ENCODE measurements at regions not wholly inside any gene's neighbourhood (a gene's known extent, or its start where the extent isn't known, plus 50 kb on each side); places are given as distances from the start of the nearest gene placed in this dataset.

GRCh38 chr6:97674802-97675201 is 391.8 kb upstream of the MMS22L start:
- TF ChIP-seq CSDC2 (CRISPR knock-in tag; IDR thresholded peaks at IDR 0.05) (no peak), ZNF8 (CRISPR knock-in tag; IDR thresholded peaks at IDR 0.05) (no peak), CREB5 (CRISPR knock-in tag; IDR thresholded peaks at IDR 0.05; ENCODE audit: low read depth) (no peak), ZNF565 (CRISPR knock-in tag; conservative IDR thresholded peaks at IDR 0.05; ENCODE audit: low read depth) (no peak), TSHZ2 (CRISPR knock-in tag; IDR thresholded peaks at IDR 0.05) (no peak), ESRRG (CRISPR knock-in tag; IDR thresholded peaks at IDR 0.05) (no peak), POU6F1 (CRISPR knock-in tag; IDR thresholded peaks at IDR 0.05; ENCODE audit: borderline replicate concordance, low read depth) (no peak), TOX (CRISPR knock-in tag; IDR thresholded peaks at IDR 0.05; ENCODE audit: borderline replicate concordance) (no peak), ARNTL (CRISPR knock-in tag; IDR thresholded peaks at IDR 0.05; ENCODE audit: borderline replicate concordance, low read depth) (no peak), GLIS3 (CRISPR knock-in tag; IDR thresholded peaks at IDR 0.05) (no peak), PPARA (CRISPR knock-in tag; IDR thresholded peaks at IDR 0.05; ENCODE audit: borderline replicate concordance) (no peak), TCF4 (CRISPR knock-in tag; IDR thresholded peaks at IDR 0.05; ENCODE audit: borderline replicate concordance) (no peak), SNAI2 (CRISPR knock-in tag; IDR thresholded peaks at IDR 0.05) (no peak), ZC3H10 (CRISPR knock-in tag; IDR thresholded peaks at IDR 0.05) (no peak), OSR1 (CRISPR knock-in tag; IDR thresholded peaks at IDR 0.05) (no peak), CSRNP3 (CRISPR knock-in tag; IDR thresholded peaks at IDR 0.05) (no peak), RARB (CRISPR knock-in tag; IDR thresholded peaks at IDR 0.05) (no peak), BACH2 (CRISPR knock-in tag; IDR thresholded peaks at IDR 0.05; ENCODE audit: borderline replicate concordance) (no peak)
- ATAC-seq: no peak

GRCh38 chr6:97677626-97678025 is 394.6 kb upstream of the MMS22L start:
- TF ChIP-seq TCF4 (CRISPR knock-in tag; IDR thresholded peaks at IDR 0.05; ENCODE audit: borderline replicate concordance) (no peak), TSHZ2 (CRISPR knock-in tag; IDR thresholded peaks at IDR 0.05) (no peak), ISL1 (CRISPR knock-in tag; IDR thresholded peaks at IDR 0.05) (no peak), POU6F1 (CRISPR knock-in tag; IDR thresholded peaks at IDR 0.05; ENCODE audit: borderline replicate concordance, low read depth) (no peak), CSRNP3 (CRISPR knock-in tag; IDR thresholded peaks at IDR 0.05) (no peak), TOX (CRISPR knock-in tag; IDR thresholded peaks at IDR 0.05; ENCODE audit: borderline replicate concordance) (no peak), ESRRG (CRISPR knock-in tag; IDR thresholded peaks at IDR 0.05) (no peak), BACH2 (CRISPR knock-in tag; IDR thresholded peaks at IDR 0.05; ENCODE audit: borderline replicate concordance) (no peak), SNAI2 (CRISPR knock-in tag; IDR thresholded peaks at IDR 0.05) (no peak), PPARA (CRISPR knock-in tag; IDR thresholded peaks at IDR 0.05; ENCODE audit: borderline replicate concordance) (no peak), CREB5 (CRISPR knock-in tag; IDR thresholded peaks at IDR 0.05; ENCODE audit: low read depth) (no peak), ZFP30 (CRISPR knock-in tag; IDR thresholded peaks at IDR 0.05) (no peak), PATZ1 (CRISPR knock-in tag; IDR thresholded peaks at IDR 0.05; ENCODE audit: borderline replicate concordance) (no peak)

More at GRCh38 chr6:97677626-97678025, 394.6 kb upstream of the MMS22L start:
- ATAC-seq: peak; percentile 61; the same call in 2 of the 3 replicates

All from SK-N-SH treated with all-trans-retinoic acid at 6 μM for 48 hours (cell line).